SK-N-MC (cell line): ENCODE measurements at regions not wholly inside any gene's neighbourhood (a gene's known extent, or its start where the extent isn't known, plus 50 kb on each side); places are given as distances from the start of the nearest gene placed in this dataset.
"Not testable (repeated sequence)": the region's sequence is repeated elsewhere in the genome, so short reads cannot be mapped to it uniquely, and the experiment has no call there.

Experiments used
- EZH2 ChIP-seq: fragments of 200-600 bp; sonication (generic); IDR thresholded peaks from one replicate; pipeline ENCODE4 v1.6.1; 2017; ENCODE audit warnings: antibody characterized with exemption
- FOXP2 ChIP-seq: optimal IDR thresholded peaks from 2 replicates; pipeline ENCODE3; 2011; ENCODE audit warnings: mild to moderate bottlenecking, moderate library complexity; ENCODE audit not compliant: insufficient read depth; ENCODE audit errors: extremely low read length, control extremely low read depth
- POLR2AphosphoS5 ChIP-seq: IDR thresholded peaks from 2 replicates; pipeline ENCODE4 v1.6.1; 2012; ENCODE audit warnings: mild to moderate bottlenecking, low read depth, low read length, borderline replicate concordance

DNA sequence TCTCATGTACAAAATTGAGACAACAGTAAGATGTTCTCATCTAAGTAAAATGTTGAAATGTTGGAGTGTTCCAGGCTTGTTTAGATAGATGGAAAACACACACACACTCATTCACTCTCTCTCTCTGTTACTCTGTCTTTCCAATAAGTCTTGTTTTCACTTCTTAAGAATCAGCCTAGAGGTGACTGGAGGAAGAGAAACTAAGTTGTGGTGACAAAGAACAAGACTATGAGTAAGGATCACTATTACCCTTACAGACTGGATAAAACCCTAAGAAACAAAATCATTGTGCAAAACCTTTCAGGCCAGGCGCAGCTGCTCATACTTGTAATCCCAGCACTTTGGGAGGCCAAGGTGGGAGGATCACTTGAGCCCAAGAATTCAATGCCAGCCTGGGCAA is 107.5 kb downstream of the FAM72B start:
- not testable (repeated sequence) for TF ChIP-seq POLR2AphosphoS5, EZH2, FOXP2
